Anterior cingulate cortex (tissue), 58 donors: ENCODE measurements at regions not wholly inside any gene's neighbourhood (a gene's known extent, or its start where the extent isn't known, plus 50 kb on each side); places are given as distances from the start of the nearest gene placed in this dataset.
A peak's percentile ranks its signal among the peaks of the same experiment; 100 is the strongest.
"Not testable (repeated sequence)": the region's sequence is repeated elsewhere in the genome, so short reads cannot be mapped to it uniquely, and the experiment has no call there.

Source experiments
- DNase-seq, 58 donors: peaks; one replicate each; lab custom pipeline; 2025; lab: John Stamatoyannopoulos, UW

- DNase-seq = no peak
Observed at GRCh38 chr2:106293271-106293783, 99.2 kb upstream of the UXS1 start.

- DNase-seq = no peak
Observed at GRCh38 chr2:106292627-106293026, 98.5 kb upstream of the UXS1 start.

GRCh38 chr2:106288873-106289272 is 94.8 kb upstream of the UXS1 start:
- no peak for DNase-seq

- DNase-seq = no peak
Observed at GRCh38 chr2:106285237-106285829, 91.2 kb upstream of the UXS1 start.

GRCh38 chr2:106284691-106285202 is 90.6 kb upstream of the UXS1 start:
- no peak for DNase-seq

- peak in 14 of 58 donors; percentile 4 to 29 (median 14) for DNase-seq
Observed at GRCh38 chr2:106284255-106284654, 90.2 kb upstream of the UXS1 start.

- DNase-seq = not testable (repeated sequence)
Observed at GRCh38 chr2:106283228-106284152, 89.4 kb upstream of the UXS1 start.

- DNase-seq = no peak
Observed at GRCh38 chr2:106282462-106283170, 88.5 kb upstream of the UXS1 start.

- not testable (repeated sequence) for DNase-seq
Observed at GRCh38 chr2:106281907-106282430, 87.9 kb upstream of the UXS1 start.

- peak in 11 of 58 donors; percentile 2 to 47 (median 16) for DNase-seq
Observed at GRCh38 chr2:106280722-106281446, 86.8 kb upstream of the UXS1 start.

- DNase-seq = no peak
Observed at GRCh38 chr2:106280224-106280623, 86.1 kb upstream of the UXS1 start.

- no peak for DNase-seq
Observed at GRCh38 chr2:106278112-106278876, 84.2 kb upstream of the UXS1 start.

GRCh38 chr2:106277426-106277825 is 83.3 kb upstream of the UXS1 start:
- DNase-seq = no peak

GRCh38 chr2:106275971-106276370 is 81.9 kb upstream of the UXS1 start:
- no peak for DNase-seq

GRCh38 chr2:106274668-106275067 is 80.6 kb upstream of the UXS1 start:
- peak in 2 of 58 donors; percentile 6 to 11 for DNase-seq

GRCh38 chr2:106272216-106272807 is 78.2 kb upstream of the UXS1 start:
- DNase-seq = no peak

GRCh38 chr2:106270471-106270891 is 76.4 kb upstream of the UXS1 start:
- no peak for DNase-seq

- DNase-seq = no peak
Observed at GRCh38 chr2:106269591-106270291, 75.6 kb upstream of the UXS1 start.
